ENCODE measurements at regions not wholly inside any gene's neighbourhood (a gene's known extent, or its start where the extent isn't known, plus 50 kb on each side); places are given as distances from the start of the nearest gene placed in this dataset.

DNA sequence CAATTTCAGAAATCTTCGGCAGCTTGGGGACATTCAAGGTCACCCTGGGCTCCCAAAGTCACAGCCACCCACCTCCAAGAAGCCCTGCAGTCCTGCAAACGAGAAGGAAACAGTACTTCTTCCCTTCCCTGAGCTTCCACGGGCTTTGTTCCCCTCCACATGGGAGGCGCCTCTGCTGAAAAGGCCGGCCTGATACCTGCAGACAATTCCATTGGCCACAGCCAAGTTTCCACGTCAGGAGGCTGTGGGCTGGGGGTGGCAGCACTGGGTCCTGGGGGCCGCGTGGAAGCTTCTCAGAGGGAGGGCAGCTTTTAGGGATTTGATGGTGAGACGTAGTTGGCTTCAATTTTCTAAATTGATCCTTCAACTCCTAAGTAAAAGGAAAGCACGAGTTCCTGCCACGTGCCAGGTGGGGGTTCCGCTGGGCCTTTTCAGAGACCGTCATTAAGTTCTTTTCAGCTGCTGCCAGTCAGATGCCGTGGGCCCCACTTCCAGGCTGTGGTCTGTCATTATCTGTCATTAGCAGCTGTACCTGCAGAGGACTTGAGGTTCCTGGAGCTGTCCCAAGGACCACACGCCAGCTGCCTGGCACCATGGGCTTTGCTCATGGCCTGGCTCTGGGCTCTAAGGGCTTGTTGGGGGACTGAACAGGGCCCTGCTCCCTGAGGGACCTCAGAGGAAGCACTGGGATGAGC is 98.7 kb downstream of the CRYAA start:
- no peak overlapping the region for H3K4me2 ChIP-seq (ENCODE audit: low read length)
- no peaks in the 10 kb centered on the region for H3K9me2 ChIP-seq (ENCODE audit: insufficient read depth, low read length)
- peaks cover 7% of the 10 kb centered on the region for H3K4me1 ChIP-seq (ENCODE audit: insufficient read depth, low read length, poor library complexity, severe bottlenecking)
- no peak for DNase-seq (ENCODE audit: low spot score)
- no peaks in the 10 kb centered on the region for H4K20me1 ChIP-seq (ENCODE audit: insufficient read depth, low read length)
- ChIA-PET POLR2A (no interaction called here), CTCF (ENCODE audit: unreplicated experiment) (no interaction called here)
- H3K4me3 ChIP-seq (ENCODE audit: low read depth, low read length, poor library complexity, severe bottlenecking) = no peak overlapping the region
- H3K36me3 ChIP-seq (ENCODE audit: insufficient read depth, low read length) = no peaks in the 10 kb centered on the region
- BruUV-seq (replicated peaks) = no TSS peak
- no peak overlapping the region for H3K27ac ChIP-seq (ENCODE audit: low read depth, low read length, poor library complexity, severe bottlenecking)
- H3K9me3 ChIP-seq (ENCODE audit: low read length) = no peaks in the 10 kb centered on the region
- TF ChIP-seq, protein P1, sequence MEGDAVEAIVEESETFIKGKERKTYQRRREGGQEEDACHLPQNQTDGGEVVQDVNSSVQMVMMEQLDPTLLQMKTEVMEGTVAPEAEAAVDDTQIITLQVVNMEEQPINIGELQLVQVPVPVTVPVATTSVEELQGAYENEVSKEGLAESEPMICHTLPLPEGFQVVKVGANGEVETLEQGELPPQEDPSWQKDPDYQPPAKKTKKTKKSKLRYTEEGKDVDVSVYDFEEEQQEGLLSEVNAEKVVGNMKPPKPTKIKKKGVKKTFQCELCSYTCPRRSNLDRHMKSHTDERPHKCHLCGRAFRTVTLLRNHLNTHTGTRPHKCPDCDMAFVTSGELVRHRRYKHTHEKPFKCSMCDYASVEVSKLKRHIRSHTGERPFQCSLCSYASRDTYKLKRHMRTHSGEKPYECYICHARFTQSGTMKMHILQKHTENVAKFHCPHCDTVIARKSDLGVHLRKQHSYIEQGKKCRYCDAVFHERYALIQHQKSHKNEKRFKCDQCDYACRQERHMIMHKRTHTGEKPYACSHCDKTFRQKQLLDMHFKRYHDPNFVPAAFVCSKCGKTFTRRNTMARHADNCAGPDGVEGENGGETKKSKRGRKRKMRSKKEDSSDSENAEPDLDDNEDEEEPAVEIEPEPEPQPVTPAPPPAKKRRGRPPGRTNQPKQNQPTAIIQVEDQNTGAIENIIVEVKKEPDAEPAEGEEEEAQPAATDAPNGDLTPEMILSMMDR (conservative IDR thresholded peaks at IDR 0.05; ENCODE audit: low read length) = no peak
- TF ChIP-seq EZH2phosphoT487 (IDR thresholded peaks at IDR 0.05; ENCODE audit: borderline replicate concordance, low read depth, low read length) = no peak
- intact Hi-C loops (cut with micrococcal nuclease; ENCODE audit: unreplicated experiment) = no loop called here
- H3K79me2 ChIP-seq (ENCODE audit: insufficient read depth, low read depth, low read length) = no peaks in the 10 kb centered on the region
- no peak overlapping the region for H2AFZ ChIP-seq (ENCODE audit: low read length)

DNA sequence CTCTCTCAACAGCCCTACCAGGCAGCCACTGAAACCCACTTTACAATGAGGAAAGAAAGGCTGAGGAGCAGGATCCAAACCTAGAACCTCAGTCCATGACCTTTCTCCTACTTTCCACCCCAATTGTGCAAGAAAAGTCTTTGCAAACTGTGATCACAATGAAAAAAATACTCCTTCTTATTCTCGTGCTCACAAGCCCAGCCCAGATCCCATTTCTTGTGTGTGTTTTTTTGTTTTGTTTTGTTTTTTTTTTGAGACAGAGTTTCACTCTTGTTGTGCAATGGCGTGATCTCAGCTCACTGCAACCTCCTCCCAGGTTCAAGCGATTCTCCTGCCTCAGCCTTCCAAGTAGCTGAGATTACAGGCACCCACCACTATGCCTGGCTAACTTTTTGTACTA is 97.7 kb downstream of the CRYAA start:
- TF ChIP-seq, protein P1 (conservative IDR thresholded peaks at IDR 0.05; ENCODE audit: low read length) = no peak
- no peak for TF ChIP-seq EZH2phosphoT487 (IDR thresholded peaks at IDR 0.05; ENCODE audit: borderline replicate concordance, low read depth, low read length)
- no TSS peak for BruUV-seq (replicated peaks)
- ChIA-PET POLR2A (interaction anchor here (0.6 to 0.7 kb wide), 2 partner anchors 627 to 758 kb away, joined by 3 to 4 read pairs; no protein-coding TSS in a partner anchor), CTCF (ENCODE audit: unreplicated experiment) (no interaction called here)
- no peaks in the 10 kb centered on the region for H3K9me2 ChIP-seq (ENCODE audit: insufficient read depth, low read length)
- no peak overlapping the region for H3K4me2 ChIP-seq (ENCODE audit: low read length)
- peaks cover 7% of the 10 kb centered on the region for H3K4me1 ChIP-seq (ENCODE audit: insufficient read depth, low read length, poor library complexity, severe bottlenecking)
- H2AFZ ChIP-seq (ENCODE audit: low read length) = no peak overlapping the region
- no peaks in the 10 kb centered on the region for H3K9me3 ChIP-seq (ENCODE audit: low read length)
- DNase-seq (ENCODE audit: low spot score) = no peak
- no peaks in the 10 kb centered on the region for H4K20me1 ChIP-seq (ENCODE audit: insufficient read depth, low read length)
- H3K27ac ChIP-seq (ENCODE audit: low read depth, low read length, poor library complexity, severe bottlenecking) = no peak overlapping the region
- H3K4me3 ChIP-seq (ENCODE audit: low read depth, low read length, poor library complexity, severe bottlenecking) = no peak overlapping the region
- no peaks in the 10 kb centered on the region for H3K36me3 ChIP-seq (ENCODE audit: insufficient read depth, low read length)
- intact Hi-C loops (cut with micrococcal nuclease; ENCODE audit: unreplicated experiment) = no loop called here
- no peaks in the 10 kb centered on the region for H3K79me2 ChIP-seq (ENCODE audit: insufficient read depth, low read depth, low read length)

- no peaks in the 10 kb centered on the region for H3K4me1 ChIP-seq (ENCODE audit: insufficient read depth, low read length, poor library complexity, severe bottlenecking)
- no peaks in the 10 kb centered on the region for H3K36me3 ChIP-seq (ENCODE audit: insufficient read depth, low read length)
- DNase-seq (ENCODE audit: low spot score) = no peak
- no peak overlapping the region for H3K4me2 ChIP-seq (ENCODE audit: low read length)
- CTCF ChIA-PET (ENCODE audit: unreplicated experiment) = no interaction called here
- TF ChIP-seq, protein P1 (conservative IDR thresholded peaks at IDR 0.05; ENCODE audit: low read length) = no peak
- no peak for TF ChIP-seq EZH2phosphoT487 (IDR thresholded peaks at IDR 0.05; ENCODE audit: borderline replicate concordance, low read depth, low read length)
- POLR2A ChIA-PET = no interaction called here
- H3K79me2 ChIP-seq (ENCODE audit: insufficient read depth, low read depth, low read length) = no peaks in the 10 kb centered on the region
- H3K9me2 ChIP-seq (ENCODE audit: insufficient read depth, low read length) = no peaks in the 10 kb centered on the region
- no peak overlapping the region for H3K4me3 ChIP-seq (ENCODE audit: low read depth, low read length, poor library complexity, severe bottlenecking)
- intact Hi-C loops (cut with micrococcal nuclease; ENCODE audit: unreplicated experiment) = no loop called here
- no peaks in the 10 kb centered on the region for H4K20me1 ChIP-seq (ENCODE audit: insufficient read depth, low read length)
- no peak overlapping the region for H3K27ac ChIP-seq (ENCODE audit: low read depth, low read length, poor library complexity, severe bottlenecking)
- no TSS peak for BruUV-seq (replicated peaks)
- no peaks in the 10 kb centered on the region for H3K9me3 ChIP-seq (ENCODE audit: low read length)
- no peak overlapping the region for H2AFZ ChIP-seq (ENCODE audit: low read length)
Measured at GRCh38 chr21:43262427-43262826, 93.6 kb downstream of the CRYAA start.
